Karpas-422 (cell line): ENCODE measurements at regions not wholly inside any gene's neighbourhood (a gene's known extent, or its start where the extent isn't known, plus 50 kb on each side); places are given as distances from the start of the nearest gene placed in this dataset.

Experiments used
- DNase-seq: peaks from one replicate; pipeline ENCODE4 v3.0.0-alpha.2; 2015
- H2AFZ ChIP-seq: fragments of 200-600 bp; sonication (generic); 2 replicates; pipeline ENCODE4 v1.6.1; 2014; ENCODE audit warnings: antibody characterized with exemption, low read length, mixed read lengths
- H3K27ac ChIP-seq: fragments of 200-600 bp; sonication (generic); 2 replicates; pipeline ENCODE4 v1.5.1; 2014; ENCODE audit warnings: mild to moderate bottlenecking, low read length, moderate library complexity
- H3K27me3 ChIP-seq: fragments of 200-600 bp; sonication (generic); 2 replicates; pipeline ENCODE4 v1.6.1; 2014; ENCODE audit warnings: low read length, mixed read lengths
- H3K36me3 ChIP-seq: fragments of 200-600 bp; sonication (generic); 2 replicates; pipeline ENCODE4 v1.6.1; 2014; ENCODE audit warnings: low read length, mixed read lengths; ENCODE audit not compliant: insufficient read depth
- H3K4me1 ChIP-seq: fragments of 200-600 bp; sonication (generic); 2 replicates; pipeline ENCODE4 v1.6.1; 2014; ENCODE audit warnings: mild to moderate bottlenecking, low read length, mixed read lengths
- H3K4me2 ChIP-seq: fragments of 200-600 bp; sonication (generic); 2 replicates; pipeline ENCODE4 v1.6.1; 2014; ENCODE audit warnings: low read length, low read depth, mild to moderate bottlenecking; ENCODE audit not compliant: poor library complexity, severe bottlenecking
- H3K4me3 ChIP-seq: fragments of 200-600 bp; sonication (generic); 2 replicates; pipeline ENCODE4 v1.5.1; 2014; ENCODE audit warnings: mild to moderate bottlenecking, antibody characterized with exemption, low read length, mixed read lengths
- H3K79me2 ChIP-seq: fragments of 200-600 bp; sonication (generic); 2 replicates; pipeline ENCODE4 v1.6.1; 2014; ENCODE audit warnings: mild to moderate bottlenecking, low read length, mixed read lengths
- H3K9ac ChIP-seq: fragments of 200-600 bp; sonication (generic); 2 replicates; pipeline ENCODE4 v1.6.0; 2014; ENCODE audit warnings: low read length
- H3K9me2 ChIP-seq: fragments of 200-600 bp; sonication (generic), shearing (Covaris generic); replicated peaks from 2 replicates; pipeline ENCODE4 v1.6.0; 2014; ENCODE audit warnings: mild to moderate bottlenecking, low read length, moderate library complexity; ENCODE audit not compliant: insufficient read depth
- H3K9me3 ChIP-seq: fragments of 300-700, 200-600 bp; sonication (generic); 2 replicates; pipeline ENCODE4 v1.6.1; 2014; ENCODE audit warnings: low read length, mixed read lengths
- H4K20me1 ChIP-seq: fragments of 200-600 bp; sonication (generic); 2 replicates; pipeline ENCODE4 v1.6.1; 2014; ENCODE audit warnings: mild to moderate bottlenecking, antibody characterized with exemption, low read length, low read depth; ENCODE audit not compliant: insufficient read depth

DNA sequence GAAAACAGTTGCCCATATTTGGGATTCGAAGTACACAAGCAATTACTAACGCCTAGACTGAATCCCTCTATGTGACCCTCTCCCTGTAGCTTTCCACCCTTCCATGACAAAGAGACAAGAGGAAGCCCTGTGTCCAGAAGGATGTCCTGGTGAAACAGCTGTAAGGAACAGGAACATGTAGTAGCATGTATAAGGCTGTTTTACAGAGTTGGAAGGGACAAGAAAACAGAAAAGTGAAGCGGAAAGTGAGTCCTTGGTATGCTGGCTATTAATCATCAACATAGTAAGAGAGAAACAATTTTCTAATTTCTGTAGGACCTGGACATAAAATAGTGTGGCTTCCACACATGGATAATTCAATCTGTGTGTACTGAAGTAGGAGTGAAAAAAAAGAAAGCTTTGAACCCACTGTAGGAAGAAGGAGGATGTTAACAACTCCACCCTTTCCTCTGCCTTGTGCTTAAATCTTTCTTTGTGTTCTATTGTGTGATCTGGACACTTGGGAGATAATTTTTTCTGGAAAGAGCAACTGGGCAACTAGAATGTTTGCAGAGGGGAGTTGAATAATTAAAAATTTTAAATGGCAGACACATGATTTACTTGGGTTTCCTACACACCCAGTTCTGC lies 162.3 kb upstream of the ZSWIM2 start:
- H3K4me2 ChIP-seq, result no peak overlapping the region
- H3K4me1 ChIP-seq, result no peaks in the 10 kb centered on the region
- H4K20me1 ChIP-seq, result no peaks in the 10 kb centered on the region
- no peak for DNase-seq
- no peaks in the 10 kb centered on the region; the same call in 1 of the 2 replicates for H3K9me2 ChIP-seq
- no peaks in the 10 kb centered on the region for H3K36me3 ChIP-seq
- H2AFZ ChIP-seq, result no peak overlapping the region
- no peaks in the 10 kb centered on the region for H3K27me3 ChIP-seq
- H3K9me3 ChIP-seq, result no peaks in the 10 kb centered on the region
- no peaks in the 10 kb centered on the region for H3K79me2 ChIP-seq
- no peak overlapping the region for H3K27ac ChIP-seq
- no peak overlapping the region for H3K4me3 ChIP-seq
- H3K9ac ChIP-seq, result no peak overlapping the region

DNA sequence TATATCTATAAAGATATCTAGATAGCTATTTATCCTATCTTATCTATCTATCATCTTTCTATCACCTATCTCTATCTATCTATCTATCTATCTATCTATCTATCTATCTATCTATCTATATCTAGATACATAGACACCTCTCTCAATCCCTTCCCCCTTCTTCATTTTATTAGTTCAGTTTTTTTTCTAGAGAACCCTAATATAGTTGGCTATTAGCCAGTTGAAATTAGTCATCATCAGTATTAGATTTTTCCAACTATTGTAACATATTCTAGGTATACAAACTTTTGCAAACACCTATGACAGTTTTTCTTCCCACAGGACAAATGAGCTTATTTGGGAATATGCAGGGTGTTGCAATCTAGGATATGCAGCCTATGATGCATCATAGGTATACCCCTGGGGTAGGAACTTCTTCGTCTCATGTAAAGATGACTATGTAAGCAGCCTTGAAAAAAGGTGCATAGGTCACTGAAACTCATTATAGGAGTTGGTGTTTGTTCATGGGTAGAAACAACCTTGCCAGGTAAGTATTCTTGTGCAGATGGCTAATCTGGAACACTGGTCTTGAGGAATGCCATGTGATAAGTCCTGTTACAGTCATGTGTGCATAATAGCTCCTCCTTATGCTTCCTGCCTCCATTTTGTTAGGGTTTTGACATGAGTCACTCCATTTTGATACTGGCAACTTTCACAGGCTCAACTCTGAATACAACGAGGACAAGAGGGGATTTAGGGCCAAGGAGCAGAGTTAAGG lies 160.7 kb upstream of the ZSWIM2 start:
- Histone ChIP-seq H4K20me1 (no peaks in the 10 kb centered on the region), H2AFZ (no peak overlapping the region), H3K27ac (no peak overlapping the region), H3K27me3 (no peaks in the 10 kb centered on the region), H3K4me1 (no peaks in the 10 kb centered on the region), H3K79me2 (no peaks in the 10 kb centered on the region), H3K36me3 (no peaks in the 10 kb centered on the region), H3K4me2 (no peak overlapping the region), H3K9ac (no peak overlapping the region), H3K9me2 (no peaks in the 10 kb centered on the region; the same call in 1 of the 2 replicates), H3K4me3 (no peak overlapping the region), H3K9me3 (no peaks in the 10 kb centered on the region)
- no peak for DNase-seq

DNA sequence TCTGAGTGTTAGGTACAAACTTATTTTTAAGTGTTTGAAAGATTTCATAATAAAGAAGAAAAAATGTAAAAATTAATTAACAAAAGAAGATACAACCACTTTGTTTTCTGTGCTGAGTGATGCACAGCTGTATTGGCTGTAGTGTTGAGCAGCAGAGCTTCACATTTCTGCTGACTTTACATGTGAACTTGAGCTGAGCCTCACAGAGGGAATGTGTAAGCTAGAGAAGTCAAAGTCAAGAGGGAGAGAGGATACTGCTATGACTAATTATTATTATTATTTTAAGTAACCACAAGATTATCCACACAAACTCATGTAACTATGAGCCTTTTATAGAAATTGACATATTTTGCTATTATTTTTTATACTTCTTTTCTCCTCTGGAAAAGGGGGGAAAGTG lies 159.1 kb upstream of the ZSWIM2 start:
- no peaks in the 10 kb centered on the region for H4K20me1 ChIP-seq
- no peaks in the 10 kb centered on the region for H3K9me3 ChIP-seq
- no peaks in the 10 kb centered on the region for H3K36me3 ChIP-seq
- H3K4me2 ChIP-seq, result no peak overlapping the region
- no peaks in the 10 kb centered on the region for H3K4me1 ChIP-seq
- H2AFZ ChIP-seq, result no peak overlapping the region
- H3K79me2 ChIP-seq, result no peaks in the 10 kb centered on the region
- no peak overlapping the region for H3K4me3 ChIP-seq
- H3K9ac ChIP-seq, result no peak overlapping the region
- H3K9me2 ChIP-seq, result no peaks in the 10 kb centered on the region; the same call in 1 of the 2 replicates
- no peak for DNase-seq
- H3K27ac ChIP-seq, result no peak overlapping the region
- no peaks in the 10 kb centered on the region for H3K27me3 ChIP-seq

DNA sequence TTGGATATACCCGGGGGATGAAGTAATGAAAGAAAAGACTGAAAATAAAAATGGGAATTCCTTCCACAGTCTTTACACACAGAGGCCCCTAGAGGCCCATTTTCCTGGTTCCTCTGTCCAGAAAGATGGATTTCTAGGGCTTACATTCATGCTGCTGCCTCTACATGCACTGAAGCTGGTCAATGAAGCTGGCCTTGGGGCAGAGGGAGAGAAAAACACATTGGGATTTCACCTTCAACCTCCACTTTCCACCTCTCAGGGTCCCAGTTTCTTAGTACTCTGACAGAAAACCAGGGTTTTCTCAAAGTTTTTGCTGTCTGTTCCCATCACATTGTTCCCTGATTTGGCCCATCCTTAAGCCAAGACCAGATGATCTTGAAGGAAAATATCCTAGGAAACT lies 154.6 kb upstream of the ZSWIM2 start:
- H3K9me2 ChIP-seq, result no peaks in the 10 kb centered on the region
- H3K4me2 ChIP-seq, result no peak overlapping the region
- no peak for DNase-seq
- H4K20me1 ChIP-seq, result no peaks in the 10 kb centered on the region
- no peak overlapping the region for H3K4me3 ChIP-seq
- H2AFZ ChIP-seq, result no peak overlapping the region
- no peaks in the 10 kb centered on the region for H3K79me2 ChIP-seq
- H3K36me3 ChIP-seq, result no peaks in the 10 kb centered on the region
- no peak overlapping the region for H3K9ac ChIP-seq
- H3K27ac ChIP-seq, result no peak overlapping the region
- no peaks in the 10 kb centered on the region for H3K27me3 ChIP-seq
- H3K4me1 ChIP-seq, result no peaks in the 10 kb centered on the region
- no peaks in the 10 kb centered on the region for H3K9me3 ChIP-seq

DNA sequence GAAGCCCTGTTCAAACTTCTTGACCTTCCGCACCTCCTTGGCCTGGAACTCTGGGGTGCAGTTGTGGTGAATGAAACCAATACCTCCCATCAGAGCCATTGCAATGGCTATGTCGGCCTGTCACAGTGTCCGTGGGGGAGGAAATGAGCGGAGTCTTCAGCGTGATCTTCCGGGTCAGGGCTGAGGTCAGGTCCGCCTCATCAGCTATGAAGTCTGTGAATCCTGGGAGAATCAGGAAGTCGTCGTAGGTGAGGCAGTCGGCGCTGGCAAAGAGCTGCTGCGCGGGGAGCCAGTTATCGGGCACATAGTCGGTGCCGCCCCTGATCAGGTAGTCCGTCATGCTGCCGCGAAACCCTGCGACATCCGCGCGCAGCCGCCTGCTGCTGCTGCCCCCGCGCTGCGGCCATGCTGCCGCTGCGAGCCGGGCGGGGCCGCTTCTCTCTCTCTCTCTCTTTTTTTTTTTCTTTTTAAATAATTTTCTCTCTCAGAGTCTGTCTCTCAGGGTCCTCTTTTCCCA lies 154.1 kb upstream of the ZSWIM2 start:
- Histone ChIP-seq H4K20me1 (no peaks in the 10 kb centered on the region), H3K4me1 (no peaks in the 10 kb centered on the region), H3K27ac (no peak overlapping the region), H3K4me3 (no peak overlapping the region), H3K27me3 (no peaks in the 10 kb centered on the region), H2AFZ (no peak overlapping the region), H3K9me2 (no peaks in the 10 kb centered on the region), H3K36me3 (no peaks in the 10 kb centered on the region), H3K9me3 (no peaks in the 10 kb centered on the region), H3K4me2 (no peak overlapping the region), H3K79me2 (no peaks in the 10 kb centered on the region), H3K9ac (no peak overlapping the region)
- no peak for DNase-seq

DNA sequence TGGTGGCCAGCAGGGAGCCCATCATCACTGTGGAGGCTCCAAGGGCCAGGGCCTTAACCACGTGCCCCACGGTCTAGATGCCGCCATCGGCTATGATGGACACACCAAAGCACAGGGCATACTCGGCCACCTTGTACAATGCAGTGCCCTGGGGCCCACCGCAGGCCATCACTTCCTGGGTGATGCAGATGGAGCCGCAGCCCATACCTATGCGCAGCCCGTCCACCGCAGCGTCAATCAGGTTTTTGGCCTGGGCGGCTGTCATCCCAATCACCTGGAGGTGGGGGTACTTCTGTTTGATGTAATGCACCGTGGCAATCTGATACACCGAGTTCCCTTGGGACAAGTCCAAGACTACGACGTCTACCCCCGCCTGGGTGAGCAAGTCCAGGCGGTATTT lies 153.3 kb upstream of the ZSWIM2 start:
- H3K27ac ChIP-seq, result no peak overlapping the region
- no peaks in the 10 kb centered on the region for H3K27me3 ChIP-seq
- no peak overlapping the region for H3K4me2 ChIP-seq
- H4K20me1 ChIP-seq, result no peaks in the 10 kb centered on the region
- no peak for DNase-seq
- H3K9ac ChIP-seq, result no peak overlapping the region
- H3K4me3 ChIP-seq, result no peak overlapping the region
- H3K9me3 ChIP-seq, result no peaks in the 10 kb centered on the region
- no peak overlapping the region for H2AFZ ChIP-seq
- no peaks in the 10 kb centered on the region for H3K4me1 ChIP-seq
- H3K36me3 ChIP-seq, result no peaks in the 10 kb centered on the region
- no peaks in the 10 kb centered on the region for H3K9me2 ChIP-seq
- no peaks in the 10 kb centered on the region for H3K79me2 ChIP-seq

DNA sequence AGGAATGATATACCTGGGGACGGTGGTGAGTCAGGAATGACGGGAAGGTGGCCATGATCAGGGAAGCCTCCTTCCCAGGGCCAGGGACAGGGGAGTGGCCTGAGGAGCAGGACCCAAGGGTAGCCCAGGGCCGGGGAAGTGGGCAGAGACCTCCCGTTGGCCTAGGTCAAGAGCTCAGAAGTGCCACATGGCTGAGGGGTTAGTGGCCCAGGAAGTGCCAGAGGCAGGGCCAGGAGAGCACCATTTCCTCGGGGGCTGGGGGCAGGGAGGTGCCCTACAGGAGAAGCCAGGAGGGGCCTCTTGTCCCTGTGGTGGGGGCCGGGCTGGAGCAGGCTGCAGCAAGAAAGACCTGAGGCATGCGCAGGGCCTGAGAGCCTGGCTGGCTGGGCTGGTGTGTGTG lies 152.3 kb upstream of the ZSWIM2 start:
- Histone ChIP-seq H3K27me3 (no peaks in the 10 kb centered on the region), H3K9ac (no peak overlapping the region), H3K4me3 (no peak overlapping the region), H3K79me2 (no peaks in the 10 kb centered on the region), H4K20me1 (no peaks in the 10 kb centered on the region), H3K9me2 (no peaks in the 10 kb centered on the region), H3K4me1 (no peaks in the 10 kb centered on the region), H3K27ac (no peak overlapping the region), H3K9me3 (no peaks in the 10 kb centered on the region), H2AFZ (no peak overlapping the region), H3K4me2 (no peak overlapping the region), H3K36me3 (no peaks in the 10 kb centered on the region)
- DNase-seq, result no peak

DNA sequence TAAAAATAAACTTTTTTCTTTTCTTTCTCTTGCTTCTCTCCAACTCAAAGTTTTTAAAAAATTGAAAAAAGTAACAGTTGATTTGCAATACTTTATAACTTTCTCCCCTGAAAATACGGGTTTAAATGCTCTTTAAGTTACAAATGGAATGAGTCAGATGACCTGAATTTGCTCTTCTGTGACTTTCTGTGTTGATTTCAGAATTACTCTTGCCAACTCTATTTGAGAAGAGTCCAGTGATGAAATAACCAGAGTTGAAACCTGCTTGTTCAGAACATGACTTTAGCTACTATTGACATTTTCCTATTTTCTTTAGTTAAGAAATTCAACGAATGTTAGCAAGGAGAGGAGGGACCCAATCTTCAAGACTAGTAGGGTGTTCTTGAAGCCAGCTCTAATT lies 146.1 kb upstream of the ZSWIM2 start:
- Histone ChIP-seq H3K9me2 (no peaks in the 10 kb centered on the region), H3K36me3 (no peaks in the 10 kb centered on the region), H4K20me1 (no peaks in the 10 kb centered on the region), H3K79me2 (no peaks in the 10 kb centered on the region), H2AFZ (no peak overlapping the region), H3K4me1 (no peaks in the 10 kb centered on the region), H3K4me3 (no peak overlapping the region), H3K4me2 (no peak overlapping the region), H3K27ac (no peak overlapping the region), H3K9me3 (no peaks in the 10 kb centered on the region), H3K9ac (no peak overlapping the region), H3K27me3 (no peaks in the 10 kb centered on the region)
- DNase-seq, result no peak
